ENCODE measurements at regions not wholly inside any gene's neighbourhood (a gene's known extent, or its start where the extent isn't known, plus 50 kb on each side); places are given as distances from the start of the nearest gene placed in this dataset.

- no peak for TF ChIP-seq CTCF (IDR thresholded peaks at IDR 0.05)
- TF ChIP-seq POLR2A (IDR thresholded peaks at IDR 0.05): no peak
These were observed 141.7 kb upstream of the CHORDC1 start for GRCh38 chr11:90364527-90364926.
